GM18498 (cell line): ENCODE measurements at regions not wholly inside any gene's neighbourhood (a gene's known extent, or its start where the extent isn't known, plus 50 kb on each side); places are given as distances from the start of the nearest gene placed in this dataset.
"Not testable (repeated sequence)": the region's sequence is repeated elsewhere in the genome, so short reads cannot be mapped to it uniquely, and the experiment has no call there.

ENCODE experiments used
- ATAC-seq: cut with Tn5 transposase; IDR thresholded peaks from one replicate; pipeline ENCODE4 v1.9.1; 2021; ENCODE audit warnings: mild to moderate bottlenecking, moderate library complexity; ENCODE audit not compliant: unreplicated experiment

GRCh38 chr5:14954216-14954615, 82.6 kb upstream of the ANKH start:
- no peak for ATAC-seq

- ATAC-seq, result no peak
Observed at GRCh38 chr5:14953075-14953607, 81.6 kb upstream of the ANKH start.

GRCh38 chr5:14948383-14948782, 76.8 kb upstream of the ANKH start:
- ATAC-seq, result no peak

GRCh38 chr5:14946815-14947620, 75.4 kb upstream of the ANKH start:
- ATAC-seq, result peak; percentile 87

GRCh38 chr5:14945450-14945849, 73.9 kb upstream of the ANKH start:
- no peak for ATAC-seq

- ATAC-seq, result no peak
Observed at GRCh38 chr5:14944996-14945395, 73.4 kb upstream of the ANKH start.

GRCh38 chr5:14944350-14944739, 72.8 kb upstream of the ANKH start:
- ATAC-seq, result no peak

- no peak for ATAC-seq
Observed at GRCh38 chr5:14942212-14942611, 70.6 kb upstream of the ANKH start.

- no peak for ATAC-seq
Observed at GRCh38 chr5:14937254-14937653, 65.7 kb upstream of the ANKH start.

GRCh38 chr5:14936588-14936987, 65.0 kb upstream of the ANKH start:
- ATAC-seq, result no peak

- no peak for ATAC-seq
Observed at GRCh38 chr5:14935341-14935740, 63.8 kb upstream of the ANKH start.

GRCh38 chr5:14932902-14933469, 61.4 kb upstream of the ANKH start:
- no peak for ATAC-seq

- no peak for ATAC-seq
Observed at GRCh38 chr5:14930486-14930885, 58.9 kb upstream of the ANKH start.

- ATAC-seq, result no peak
Observed at GRCh38 chr5:14929293-14930065, 57.9 kb upstream of the ANKH start.

GRCh38 chr5:14928661-14929060, 57.1 kb upstream of the ANKH start:
- no peak for ATAC-seq

GRCh38 chr5:14925326-14925725, 53.7 kb upstream of the ANKH start:
- ATAC-seq, result no peak

- ATAC-seq, result not testable (repeated sequence)
Observed at GRCh38 chr5:14922952-14923351, 51.4 kb upstream of the ANKH start.

- ATAC-seq, result no peak
Observed at GRCh38 chr5:14922456-14922855, 50.9 kb upstream of the ANKH start.
